ENCODE measurements at regions not wholly inside any gene's neighbourhood (a gene's known extent, or its start where the extent isn't known, plus 50 kb on each side); places are given as distances from the start of the nearest gene placed in this dataset.

- no peak for TF ChIP-seq POLR2A (IDR thresholded peaks at IDR 0.05)
- no peak for TF ChIP-seq CTCF (IDR thresholded peaks at IDR 0.05)
These were observed 1371.8 kb upstream of the PRMT6 start for GRCh38 chr1:105684714-105685113.

Measured in testis (tissue), 2 donors.